Large intestine (tissue), 3 donors: ENCODE measurements at regions not wholly inside any gene's neighbourhood (a gene's known extent, or its start where the extent isn't known, plus 50 kb on each side); places are given as distances from the start of the nearest gene placed in this dataset.

Experiments used
- DNase-seq, 2 donors: peaks; one replicate each; pipeline versions ENCODE4 v3.0.0 to v3.0.0-alpha.2; 2013
- H3K27ac ChIP-seq: one replicate; pipeline ENCODE4 v1.5.1; 2013; ENCODE audit warnings: low read length
- H3K27me3 ChIP-seq: 2 replicates; pipeline ENCODE4 v1.6.1; 2013; ENCODE audit warnings: low read length; ENCODE audit not compliant: control insufficient read depth, insufficient read depth
- H3K36me3 ChIP-seq: 2 replicates; pipeline ENCODE4 v1.6.1; 2013; ENCODE audit warnings: low read length; ENCODE audit not compliant: control insufficient read depth, insufficient read depth
- H3K4me1 ChIP-seq: one replicate; pipeline ENCODE4 v1.6.1; 2013; ENCODE audit warnings: low read length; ENCODE audit not compliant: control insufficient read depth, insufficient read depth
- H3K4me3 ChIP-seq: one replicate; pipeline ENCODE4 v1.5.1; 2013; ENCODE audit warnings: low read length
- H3K9me3 ChIP-seq: one replicate; pipeline ENCODE4 v1.6.1; 2013; ENCODE audit warnings: mild to moderate bottlenecking, low read depth, low read length, moderate library complexity; ENCODE audit not compliant: control insufficient read depth
- WGBS: methylation state at CpG from one replicate; pipeline ENCODE4 v1.1.5; 2013; ENCODE audit warnings: low lambda C conversion rate; ENCODE audit not compliant: insufficient coverage; 5-methylcytosine and 5-hydroxymethylcytosine counted together

GRCh38 chr3:158961471-158961870 lies 159.6 kb downstream of the MFSD1 start:
- Histone ChIP-seq H3K4me1 (no peaks in the 10 kb centered on the region), H3K36me3 (no peaks in the 10 kb centered on the region), H3K9me3 (no peaks in the 10 kb centered on the region), H3K27ac (no peak overlapping the region), H3K4me3 (no peak overlapping the region), H3K27me3 (no peaks in the 10 kb centered on the region)
- no peak for DNase-seq
- no CpG with 5 or more reads among the region's 4 CpGs for WGBS

- H3K4me1 ChIP-seq, result no peaks in the 10 kb centered on the region
- no peaks in the 10 kb centered on the region for H3K9me3 ChIP-seq
- H3K27me3 ChIP-seq, result no peaks in the 10 kb centered on the region
- H3K27ac ChIP-seq, result no peak overlapping the region
- 60% methylated on average over 2 of the region's 3 CpGs for WGBS
- no peaks in the 10 kb centered on the region for H3K36me3 ChIP-seq
- no peak for DNase-seq
- no peak overlapping the region for H3K4me3 ChIP-seq
Measured at GRCh38 chr3:158961911-158962310, 160.1 kb downstream of the MFSD1 start.

GRCh38 chr3:158970006-158970405 lies 168.2 kb downstream of the MFSD1 start:
- Histone ChIP-seq H3K4me3 (no peak overlapping the region), H3K27me3 (no peaks in the 10 kb centered on the region), H3K36me3 (no peaks in the 10 kb centered on the region), H3K27ac (no peak overlapping the region), H3K9me3 (no peaks in the 10 kb centered on the region), H3K4me1 (no peaks in the 10 kb centered on the region)
- no peak for DNase-seq
- WGBS, result 56% methylated on average over 2 of the region's 2 CpGs

- no peaks in the 10 kb centered on the region for H3K4me1 ChIP-seq
- H3K27ac ChIP-seq, result no peak overlapping the region
- no CpG with 5 or more reads among the region's 1 CpG for WGBS
- H3K9me3 ChIP-seq, result no peaks in the 10 kb centered on the region
- no peak overlapping the region for H3K4me3 ChIP-seq
- no peaks in the 10 kb centered on the region for H3K27me3 ChIP-seq
- H3K36me3 ChIP-seq, result no peaks in the 10 kb centered on the region
- DNase-seq, result no peak
Measured at GRCh38 chr3:158974904-158975303, 173.1 kb downstream of the MFSD1 start.

- H3K4me3 ChIP-seq, result no peak overlapping the region
- no peak overlapping the region for H3K27ac ChIP-seq
- H3K27me3 ChIP-seq, result no peaks in the 10 kb centered on the region
- no peak for DNase-seq
- no peaks in the 10 kb centered on the region for H3K36me3 ChIP-seq
- no peaks in the 10 kb centered on the region for H3K9me3 ChIP-seq
- no peaks in the 10 kb centered on the region for H3K4me1 ChIP-seq
- no CpG with 5 or more reads among the region's 2 CpGs for WGBS
Measured at GRCh38 chr3:158976966-158977365, 175.1 kb downstream of the MFSD1 start.

GRCh38 chr3:158977497-158977896 lies 175.6 kb downstream of the MFSD1 start:
- H3K27me3 ChIP-seq, result no peaks in the 10 kb centered on the region
- H3K4me1 ChIP-seq, result no peaks in the 10 kb centered on the region
- no peak overlapping the region for H3K27ac ChIP-seq
- H3K4me3 ChIP-seq, result no peak overlapping the region
- no CpG with 5 or more reads among the region's 4 CpGs for WGBS
- H3K36me3 ChIP-seq, result no peaks in the 10 kb centered on the region
- no peaks in the 10 kb centered on the region for H3K9me3 ChIP-seq
- DNase-seq, result no peak

GRCh38 chr3:158983216-158984099 lies 181.6 kb downstream of the MFSD1 start:
- Histone ChIP-seq H3K4me1 (no peaks in the 10 kb centered on the region), H3K9me3 (no peaks in the 10 kb centered on the region), H3K27ac (no peak overlapping the region), H3K4me3 (no peak overlapping the region), H3K27me3 (no peaks in the 10 kb centered on the region), H3K36me3 (no peaks in the 10 kb centered on the region)
- 92% methylated on average over 2 of the region's 5 CpGs for WGBS
- DNase-seq, result no peak

GRCh38 chr3:158991146-158991705 lies 189.4 kb downstream of the MFSD1 start:
- Histone ChIP-seq H3K4me1 (no peaks in the 10 kb centered on the region), H3K27ac (no peak overlapping the region), H3K27me3 (no peaks in the 10 kb centered on the region), H3K9me3 (no peaks in the 10 kb centered on the region), H3K4me3 (no peak overlapping the region), H3K36me3 (no peaks in the 10 kb centered on the region)
- no peak for DNase-seq
- WGBS, result no CpG with 5 or more reads among the region's 6 CpGs

- Histone ChIP-seq H3K27me3 (no peaks in the 10 kb centered on the region), H3K4me1 (no peaks in the 10 kb centered on the region), H3K27ac (no peak overlapping the region), H3K4me3 (no peak overlapping the region), H3K36me3 (no peaks in the 10 kb centered on the region), H3K9me3 (no peaks in the 10 kb centered on the region)
- DNase-seq, result no peak
Measured at GRCh38 chr3:158992463-158992862, 190.6 kb downstream of the MFSD1 start.

GRCh38 chr3:158994386-158994785 lies 192.5 kb downstream of the MFSD1 start:
- DNase-seq, result no peak
- no peaks in the 10 kb centered on the region for H3K9me3 ChIP-seq
- no peak overlapping the region for H3K27ac ChIP-seq
- WGBS, result 80% methylated on average over 1 of the region's 4 CpGs
- H3K27me3 ChIP-seq, result no peaks in the 10 kb centered on the region
- no peaks in the 10 kb centered on the region for H3K36me3 ChIP-seq
- no peaks in the 10 kb centered on the region for H3K4me1 ChIP-seq
- no peak overlapping the region for H3K4me3 ChIP-seq

GRCh38 chr3:159001711-159002110 lies 199.9 kb downstream of the MFSD1 start:
- no peaks in the 10 kb centered on the region for H3K27me3 ChIP-seq
- DNase-seq, result no peak
- no CpG with 5 or more reads among the region's 1 CpG for WGBS
- no peak overlapping the region for H3K4me3 ChIP-seq
- H3K9me3 ChIP-seq, result no peaks in the 10 kb centered on the region
- H3K36me3 ChIP-seq, result no peaks in the 10 kb centered on the region
- H3K27ac ChIP-seq, result no peak overlapping the region
- no peaks in the 10 kb centered on the region for H3K4me1 ChIP-seq
